ENCODE measurements at regions not wholly inside any gene's neighbourhood (a gene's known extent, or its start where the extent isn't known, plus 50 kb on each side); places are given as distances from the start of the nearest gene placed in this dataset.

GRCh38 chr1:87213135-87213515 lies 115.6 kb upstream of the LMO4 start:
- no peak overlapping the region for H3K4me3 ChIP-seq (replicated peaks in 1 of 2; ENCODE audit: low read depth in 2 of 2, low read length in 2 of 2)
- no peak for TF ChIP-seq CTCF (IDR thresholded peaks at IDR 0.05; ENCODE audit: low read depth, low read length)
- DNase-seq (ENCODE audit: low read depth in 2 of 2), result no peak

GRCh38 chr1:87215592-87215991 lies 113.1 kb upstream of the LMO4 start:
- H3K4me3 ChIP-seq (replicated peaks in 1 of 2; ENCODE audit: low read depth in 2 of 2, low read length in 2 of 2), result no peak overlapping the region
- TF ChIP-seq CTCF (IDR thresholded peaks at IDR 0.05; ENCODE audit: low read depth, low read length), result no peak
- no peak for DNase-seq (ENCODE audit: low read depth in 2 of 2)

- no peak for TF ChIP-seq CTCF (IDR thresholded peaks at IDR 0.05; ENCODE audit: low read depth, low read length)
- no peak for DNase-seq (ENCODE audit: low read depth in 2 of 2)
These were observed 110.1 kb upstream of the LMO4 start for GRCh38 chr1:87218618-87219017.

GRCh38 chr1:87219141-87219540 lies 109.5 kb upstream of the LMO4 start:
- no peak for TF ChIP-seq CTCF (IDR thresholded peaks at IDR 0.05; ENCODE audit: low read depth, low read length)
- no peak for DNase-seq (ENCODE audit: low read depth in 2 of 2)
- no peak overlapping the region for H3K4me3 ChIP-seq (replicated peaks in 1 of 2; ENCODE audit: low read depth in 2 of 2, low read length in 2 of 2)

More at GRCh38 chr1:87218618-87219017, 110.1 kb upstream of the LMO4 start:
- H3K4me3 ChIP-seq (replicated peaks in 1 of 2; ENCODE audit: low read depth in 2 of 2, low read length in 2 of 2), result no peak overlapping the region

- TF ChIP-seq CTCF (IDR thresholded peaks at IDR 0.05; ENCODE audit: low read depth, low read length), result no peak
- no peak overlapping the region for H3K4me3 ChIP-seq (replicated peaks in 1 of 2; ENCODE audit: low read depth in 2 of 2, low read length in 2 of 2)
- DNase-seq (ENCODE audit: low read depth in 2 of 2), result peak; percentile 51 to 67
These were observed 109.1 kb upstream of the LMO4 start for GRCh38 chr1:87219626-87220025.

GRCh38 chr1:87220993-87221392 lies 107.7 kb upstream of the LMO4 start:
- DNase-seq (ENCODE audit: low read depth in 2 of 2), result no peak
- H3K4me3 ChIP-seq (replicated peaks in 1 of 2; ENCODE audit: low read depth in 2 of 2, low read length in 2 of 2), result no peak overlapping the region
- no peak for TF ChIP-seq CTCF (IDR thresholded peaks at IDR 0.05; ENCODE audit: low read depth, low read length)

- TF ChIP-seq CTCF (IDR thresholded peaks at IDR 0.05; ENCODE audit: low read depth, low read length), result no peak
- no peak overlapping the region for H3K4me3 ChIP-seq (replicated peaks in 1 of 2; ENCODE audit: low read depth in 2 of 2, low read length in 2 of 2)
These were observed 104.5 kb upstream of the LMO4 start for GRCh38 chr1:87224201-87224600.

More at GRCh38 chr1:87224201-87224600, 104.5 kb upstream of the LMO4 start:
- peak; percentile 91 to 99 for DNase-seq (ENCODE audit: low read depth in 2 of 2)
